Tibial nerve (tissue), 4 donors: ENCODE measurements at regions not wholly inside any gene's neighbourhood (a gene's known extent, or its start where the extent isn't known, plus 50 kb on each side); places are given as distances from the start of the nearest gene placed in this dataset.

Source experiments
- CTCF ChIP-seq, 5 experiments: fragments of 200-600 bp in 3 of 5; fragments of 450-650 bp in 2 of 5; sonication (generic) in 3 of 5; IDR thresholded peaks; one replicate each; pipeline ENCODE4 v1.5.1; 2016 to 2019; ENCODE audit warnings: antibody characterized with exemption in 5 of 5, mild to moderate bottlenecking in 3 of 5, moderate library complexity in 2 of 5
- EP300 ChIP-seq, 2 donors: sonication (generic); formaldehyde crosslinking; IDR thresholded peaks; one replicate each; pipeline ENCODE4 v1.6.1; 2017; ENCODE audit warnings: antibody characterized with exemption in 2 of 2, mild to moderate bottlenecking in 1 of 2
- POLR2A ChIP-seq, 2 donors: fragments of 450-650 bp; IDR thresholded peaks; one replicate each; pipeline ENCODE4 v1.6.1; 2017; ENCODE audit warnings: antibody characterized with exemption in 2 of 2, mild to moderate bottlenecking in 2 of 2, moderate library complexity in 2 of 2

- no peak for TF ChIP-seq CTCF (IDR thresholded peaks at IDR 0.05)
- no peak for TF ChIP-seq POLR2A (IDR thresholded peaks at IDR 0.05)
- no peak for TF ChIP-seq EP300 (IDR thresholded peaks at IDR 0.05)
These were observed 649.2 kb upstream of the MIS18BP1 start for GRCh38 chr14:45902241-45902640.
